A673 (cell line): ENCODE measurements at regions not wholly inside any gene's neighbourhood (a gene's known extent, or its start where the extent isn't known, plus 50 kb on each side); places are given as distances from the start of the nearest gene placed in this dataset.

Experiments
- EZH2 ChIP-seq: fragments of 200-600 bp; sonication (generic); IDR thresholded peaks from 2 replicates; pipeline ENCODE4 v1.6.1; 2017; ENCODE audit warnings: borderline replicate concordance, low read depth, mild to moderate bottlenecking, mixed read lengths, antibody characterized with exemption, low read length; ENCODE audit not compliant: poor library complexity, severe bottlenecking
- TF ChIP-seq, protein P1 (sequence below): fragments of 300-800, 200-600 bp; sonication (generic); conservative IDR thresholded peaks from 2 replicates; pipeline ENCODE4 v1.5.1; 2017; ENCODE audit warnings: low read depth, mild to moderate bottlenecking, antibody characterized with exemption, low read length, moderate library complexity, mixed read lengths

DNA sequence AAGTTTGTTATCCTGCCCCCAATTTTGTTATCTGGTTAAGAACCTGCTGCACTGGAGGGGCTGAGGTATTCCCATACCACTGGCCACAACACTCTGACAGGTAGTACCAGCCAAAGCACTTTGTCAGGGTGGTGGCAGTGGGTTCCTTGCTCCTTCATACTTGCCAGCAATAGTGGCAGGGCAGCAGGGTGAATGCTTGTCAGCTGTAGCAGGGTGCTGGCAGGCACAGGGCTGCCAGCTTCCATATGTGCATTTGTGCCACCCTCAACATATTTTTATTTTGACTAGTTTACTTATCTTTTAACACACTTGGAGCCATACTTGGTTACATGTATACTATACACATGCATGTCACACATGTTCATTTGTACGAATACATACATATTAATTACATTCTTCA is 294.0 kb upstream of the VWC2 start:
- TF ChIP-seq, protein P1, sequence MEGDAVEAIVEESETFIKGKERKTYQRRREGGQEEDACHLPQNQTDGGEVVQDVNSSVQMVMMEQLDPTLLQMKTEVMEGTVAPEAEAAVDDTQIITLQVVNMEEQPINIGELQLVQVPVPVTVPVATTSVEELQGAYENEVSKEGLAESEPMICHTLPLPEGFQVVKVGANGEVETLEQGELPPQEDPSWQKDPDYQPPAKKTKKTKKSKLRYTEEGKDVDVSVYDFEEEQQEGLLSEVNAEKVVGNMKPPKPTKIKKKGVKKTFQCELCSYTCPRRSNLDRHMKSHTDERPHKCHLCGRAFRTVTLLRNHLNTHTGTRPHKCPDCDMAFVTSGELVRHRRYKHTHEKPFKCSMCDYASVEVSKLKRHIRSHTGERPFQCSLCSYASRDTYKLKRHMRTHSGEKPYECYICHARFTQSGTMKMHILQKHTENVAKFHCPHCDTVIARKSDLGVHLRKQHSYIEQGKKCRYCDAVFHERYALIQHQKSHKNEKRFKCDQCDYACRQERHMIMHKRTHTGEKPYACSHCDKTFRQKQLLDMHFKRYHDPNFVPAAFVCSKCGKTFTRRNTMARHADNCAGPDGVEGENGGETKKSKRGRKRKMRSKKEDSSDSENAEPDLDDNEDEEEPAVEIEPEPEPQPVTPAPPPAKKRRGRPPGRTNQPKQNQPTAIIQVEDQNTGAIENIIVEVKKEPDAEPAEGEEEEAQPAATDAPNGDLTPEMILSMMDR: no peak
- no peak for TF ChIP-seq EZH2
